H9 (cell line): ENCODE measurements at regions not wholly inside any gene's neighbourhood (a gene's known extent, or its start where the extent isn't known, plus 50 kb on each side); places are given as distances from the start of the nearest gene placed in this dataset.
A peak's percentile ranks its signal among the peaks of the same experiment; 100 is the strongest.

Experiments used
- DNase-seq: peaks from one replicate; pipeline ENCODE4 v3.0.0-alpha.2; 2017
- H2AFZ ChIP-seq: one replicate; pipeline ENCODE4 v1.6.1; 2013; ENCODE audit warnings: mild to moderate bottlenecking, low read length, control low read depth, moderate library complexity
- H2AK5ac ChIP-seq: 2 replicates; pipeline ENCODE4 v1.6.1; 2013; ENCODE audit warnings: low read length, control low read depth, mixed read lengths; ENCODE audit not compliant: insufficient read length
- H2BK120ac ChIP-seq: one replicate; pipeline ENCODE4 v1.6.1; 2013; ENCODE audit warnings: low read depth, mild to moderate bottlenecking, low read length, control low read depth, inconsistent platforms; ENCODE audit not compliant: poor library complexity, severe bottlenecking
- H2BK12ac ChIP-seq: 2 replicates; pipeline ENCODE4 v1.6.1; 2013; ENCODE audit warnings: low read length, control low read depth, mixed read lengths, low read depth; ENCODE audit not compliant: insufficient read length
- H2BK15ac ChIP-seq: 2 replicates; pipeline ENCODE4 v1.6.1; 2013; ENCODE audit warnings: low read depth, low read length, control low read depth
- H2BK20ac ChIP-seq: one replicate; pipeline ENCODE4 v1.6.1; 2013; ENCODE audit warnings: low read depth, mild to moderate bottlenecking, low read length, control low read depth, inconsistent platforms; ENCODE audit not compliant: poor library complexity, severe bottlenecking
- H2BK5ac ChIP-seq: 2 replicates; pipeline ENCODE4 v1.6.1; 2013; ENCODE audit warnings: low read length, control low read depth, mixed read lengths; ENCODE audit not compliant: insufficient read length
- H3K14ac ChIP-seq: 2 replicates; pipeline ENCODE4 v1.6.1; 2013; ENCODE audit warnings: low read length, control low read depth; ENCODE audit not compliant: insufficient read depth
- H3K18ac ChIP-seq: 2 replicates; pipeline ENCODE4 v1.6.1; 2013; ENCODE audit warnings: low read depth, mild to moderate bottlenecking, mixed read lengths, low read length, control low read depth; ENCODE audit not compliant: insufficient read length
- H3K23ac ChIP-seq: 2 replicates; pipeline ENCODE4 v1.6.1; 2013; ENCODE audit warnings: low read length, control low read depth, mixed read lengths, low read depth; ENCODE audit not compliant: insufficient read length
- H3K23me2 ChIP-seq: 2 replicates; pipeline ENCODE4 v1.6.1; 2013; ENCODE audit warnings: low read depth, mild to moderate bottlenecking, mixed read lengths, low read length, control low read depth; ENCODE audit not compliant: insufficient read length, poor library complexity, severe bottlenecking
- H3K27ac ChIP-seq: 2 replicates; pipeline ENCODE4 v1.5.1; 2013; ENCODE audit warnings: low read length, control low read depth, mixed read lengths, low read depth; ENCODE audit not compliant: insufficient read length
- H3K27me3 ChIP-seq: 2 replicates; pipeline ENCODE4 v1.6.1; 2013; ENCODE audit warnings: low read length, control low read depth, inconsistent platforms; ENCODE audit not compliant: insufficient read depth
- H3K4ac ChIP-seq: 2 replicates; pipeline ENCODE4 v1.6.1; 2013; ENCODE audit warnings: low read depth, mild to moderate bottlenecking, control low read depth, inconsistent platforms, low read length, moderate library complexity
- H3K4me1 ChIP-seq: 2 replicates; pipeline ENCODE4 v1.6.1; 2013; ENCODE audit warnings: low read length, control low read depth, inconsistent platforms; ENCODE audit not compliant: insufficient read depth
- H3K4me2 ChIP-seq: 2 replicates; pipeline ENCODE4 v1.6.1; 2013; ENCODE audit warnings: low read length, control low read depth, mixed read lengths; ENCODE audit not compliant: insufficient read length, insufficient read depth
- H3K56ac ChIP-seq: 2 replicates; pipeline ENCODE4 v1.6.1; 2013; ENCODE audit warnings: low read depth, mild to moderate bottlenecking, mixed read lengths, low read length, control low read depth; ENCODE audit not compliant: insufficient read length
- H3K79me1 ChIP-seq: 2 replicates; pipeline ENCODE4 v1.6.1; 2013; ENCODE audit warnings: low read depth, mild to moderate bottlenecking, moderate library complexity, low read length, control low read depth, inconsistent platforms; ENCODE audit not compliant: insufficient read depth, poor library complexity, severe bottlenecking
- H3K79me2 ChIP-seq: 2 replicates; pipeline ENCODE4 v1.6.1; 2013; ENCODE audit warnings: low read length, control low read depth, inconsistent platforms; ENCODE audit not compliant: insufficient read depth
- H3K9ac ChIP-seq: 2 replicates; pipeline ENCODE4 v1.6.1; 2013; ENCODE audit warnings: low read length, control low read depth, mixed read lengths; ENCODE audit not compliant: insufficient read length; ENCODE audit errors: extremely low read depth
- H3K9me3 ChIP-seq: one replicate; pipeline ENCODE4 v1.6.1; 2013; ENCODE audit warnings: low read depth, low read length, inconsistent platforms; ENCODE audit not compliant: control insufficient read depth
- H3T11ph ChIP-seq: one replicate; pipeline ENCODE4 v1.6.1; 2013; ENCODE audit warnings: mild to moderate bottlenecking, low read length, control low read depth, inconsistent platforms
- H4K20me1 ChIP-seq: one replicate; pipeline ENCODE4 v1.6.1; 2013; ENCODE audit not compliant: control insufficient read depth, insufficient read length, insufficient read depth
- H4K5ac ChIP-seq: 2 replicates; pipeline ENCODE4 v1.6.1; 2013; ENCODE audit warnings: low read depth, mild to moderate bottlenecking, mixed read lengths, low read length, control low read depth; ENCODE audit not compliant: insufficient read length
- H4K8ac ChIP-seq: replicated peaks from 2 replicates; pipeline ENCODE4 v1.6.1; 2013; ENCODE audit warnings: low read length, control low read depth, mixed read lengths, low read depth; ENCODE audit not compliant: insufficient read length
- H4K91ac ChIP-seq: 2 replicates; pipeline ENCODE4 v1.6.1; 2013; ENCODE audit warnings: low read depth, mild to moderate bottlenecking, moderate library complexity, mixed read lengths, low read length, control low read depth; ENCODE audit not compliant: insufficient read length
- H3K27ac Mint-ChIP-seq, 3 experiments: 2 replicates in 2 of 3; 3 replicates in 1 of 3; pipeline ENCODE4 v1.8.0; 2020 to 2021; ENCODE audit warnings: mixed read lengths in 3 of 3, mild to moderate bottlenecking in 1 of 3, moderate library complexity in 1 of 3
- H3K27me3 Mint-ChIP-seq: 2 replicates; pipeline ENCODE4 v1.8.0; 2021; ENCODE audit warnings: low read depth, mild to moderate bottlenecking, moderate library complexity, mixed read lengths
- H3K36me3 Mint-ChIP-seq, 3 experiments: 2 replicates in 2 of 3; 3 replicates in 1 of 3; pipeline ENCODE4 v1.8.0; 2020 to 2021; ENCODE audit warnings: low read depth in 3 of 3, mixed read lengths in 3 of 3; ENCODE audit not compliant: insufficient read depth in 1 of 3
- H3K4me1 Mint-ChIP-seq, 2 experiments: 2 replicates each; pipeline ENCODE4 v1.8.0; 2020; ENCODE audit warnings: mixed read lengths in 2 of 2
- H3K4me3 Mint-ChIP-seq, 2 experiments: 2 replicates in 1 of 2; 3 replicates in 1 of 2; pipeline ENCODE4 v1.8.0; 2020 to 2021; ENCODE audit warnings: mild to moderate bottlenecking in 2 of 2, mixed read lengths in 2 of 2, moderate library complexity in 1 of 2
- H3K9me3 Mint-ChIP-seq, 2 experiments: 2 replicates in 1 of 2; 3 replicates in 1 of 2; pipeline ENCODE4 v1.8.0; 2020; ENCODE audit warnings: mild to moderate bottlenecking in 2 of 2, mixed read lengths in 2 of 2, moderate library complexity in 1 of 2
- CTCF ChIP-seq: fragments of 200-600 bp; sonication (generic); conservative IDR thresholded peaks from 3 replicates; pipeline ENCODE4 v1.8.0; 2021; ENCODE audit warnings: antibody characterized with exemption, mild to moderate bottlenecking
- WGBS: extraction: QIAGEN DNeasy Blood & Tissue Kit; methylation state at CpG from one replicate; pipeline ENCODE4 v1.1.7; 2013; ENCODE audit warnings: missing lambda C conversion rate, low lambda C conversion rate, mixed read lengths; ENCODE audit not compliant: insufficient read length; ENCODE audit errors: extremely low coverage; 5-methylcytosine and 5-hydroxymethylcytosine counted together

- Mint-ChIP-seq H3K27me3 (no peaks in the 10 kb centered on the region), H3K4me1 (no peaks in the 10 kb centered on the region; a peak in 1 of 4 replicates), H3K27ac (peak overlapping the region in 1 of 3 experiments; percentile 33; a peak in 1 of 7 replicates), H3K36me3 (no peaks in the 10 kb centered on the region), H3K4me3 (no peak overlapping the region), H3K9me3 (no peaks in the 10 kb centered on the region; a peak in 1 of 5 replicates)
- Histone ChIP-seq H2BK20ac (no peak overlapping the region), H3K23ac (no peak overlapping the region), H3K9me3 (no peaks in the 10 kb centered on the region), H2AFZ (no peak overlapping the region), H3K4me2 (no peak overlapping the region), H3K27me3 (no peaks in the 10 kb centered on the region), H2BK12ac (no peak overlapping the region), H3T11ph (no peak overlapping the region), H3K14ac (no peak overlapping the region), H3K9ac (no peak overlapping the region), H3K27ac (no peak overlapping the region), H3K79me2 (no peaks in the 10 kb centered on the region), H3K79me1 (no peaks in the 10 kb centered on the region), H3K56ac (no peak overlapping the region), H3K4me1 (no peaks in the 10 kb centered on the region), H2BK120ac (no peak overlapping the region), H4K5ac (no peak overlapping the region), H3K18ac (no peak overlapping the region), H4K20me1 (no peaks in the 10 kb centered on the region), H2BK15ac (no peak overlapping the region), H2AK5ac (no peak overlapping the region), H3K23me2 (no peaks in the 10 kb centered on the region), H3K4ac (no peak overlapping the region), H2BK5ac (no peak overlapping the region), H4K8ac (no peak overlapping the region), H4K91ac (no peak overlapping the region)
- TF ChIP-seq CTCF: no peak
- no peak for DNase-seq
- WGBS: no CpG with 5 or more reads among the region's 1 CpG
Measured at GRCh38 chr10:121179006-121179405, 327.8 kb downstream of the WDR11 start.
